AG04450 (cell line): ENCODE measurements at regions not wholly inside any gene's neighbourhood (a gene's known extent, or its start where the extent isn't known, plus 50 kb on each side); places are given as distances from the start of the nearest gene placed in this dataset.
"Not testable (repeated sequence)": the region's sequence is repeated elsewhere in the genome, so short reads cannot be mapped to it uniquely, and the experiment has no call there.

ENCODE experiments used
- CTCF ChIA-PET: fragments of 300-600, 350-600 bp; formaldehyde crosslinking; extraction: SDS; loops from one replicate; lab custom pipeline; 2022; ENCODE audit warnings: antibody characterized with exemption, inconsistent platforms; lab: Charles Lee
- POLR2A ChIA-PET: fragments of 350-600 bp; formaldehyde crosslinking; extraction: SDS; loops from one replicate; lab custom pipeline; 2021; ENCODE audit warnings: antibody characterized with exemption, inconsistent platforms; lab: Yijun Ruan, JAX
- DNase-seq: peaks from one replicate; pipeline ENCODE4 v3.0.0-alpha.2; 2011; ENCODE audit warnings: low read depth, low spot score
- H3K27ac ChIP-seq: one replicate; pipeline ENCODE4 v1.5.1; 2012; ENCODE audit warnings: low read depth, low read length, control low read depth
- H3K27me3 ChIP-seq: one replicate; pipeline ENCODE4 v1.6.0; 2012; ENCODE audit warnings: low read length; ENCODE audit not compliant: control insufficient read depth, insufficient read depth
- H3K4me3 ChIP-seq: 2 replicates; pipeline ENCODE4 v1.5.1; 2011; ENCODE audit warnings: mild to moderate bottlenecking, low read depth, low read length, control low read depth
- H3K9me3 ChIP-seq: 2 replicates; pipeline ENCODE4 v1.5.1; 2012; ENCODE audit warnings: low read length; ENCODE audit not compliant: control insufficient read depth, insufficient read depth
- TF ChIP-seq, protein P1 (sequence below): IDR thresholded peaks from 2 replicates; pipeline ENCODE4 v1.5.1; 2011; ENCODE audit warnings: low read depth, low read length, control low read depth, inconsistent platforms

DNA sequence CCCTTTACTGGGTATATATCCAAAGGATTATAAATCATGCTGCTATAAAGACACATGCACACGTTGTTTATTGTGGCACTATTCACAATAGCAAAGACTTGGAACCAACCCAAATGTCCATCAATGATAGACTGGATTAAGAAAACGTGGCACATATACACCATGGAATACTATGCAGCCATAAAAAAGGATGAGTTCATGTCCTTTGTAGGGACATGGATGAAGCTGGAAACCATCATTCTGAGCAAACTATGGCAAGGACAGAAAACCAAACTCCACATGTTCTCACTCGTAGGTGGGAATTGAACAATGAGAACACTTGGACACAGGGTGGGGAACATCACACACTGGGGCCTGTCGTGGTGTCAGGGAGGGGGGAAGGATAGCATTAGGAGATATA is 59.2 kb downstream of the CXorf49B start:
- H3K27me3 ChIP-seq, CTCF ChIA-PET, DNase-seq, POLR2A ChIA-PET, H3K9me3 ChIP-seq, H3K27ac ChIP-seq, H3K4me3 ChIP-seq: not testable (repeated sequence)

DNA sequence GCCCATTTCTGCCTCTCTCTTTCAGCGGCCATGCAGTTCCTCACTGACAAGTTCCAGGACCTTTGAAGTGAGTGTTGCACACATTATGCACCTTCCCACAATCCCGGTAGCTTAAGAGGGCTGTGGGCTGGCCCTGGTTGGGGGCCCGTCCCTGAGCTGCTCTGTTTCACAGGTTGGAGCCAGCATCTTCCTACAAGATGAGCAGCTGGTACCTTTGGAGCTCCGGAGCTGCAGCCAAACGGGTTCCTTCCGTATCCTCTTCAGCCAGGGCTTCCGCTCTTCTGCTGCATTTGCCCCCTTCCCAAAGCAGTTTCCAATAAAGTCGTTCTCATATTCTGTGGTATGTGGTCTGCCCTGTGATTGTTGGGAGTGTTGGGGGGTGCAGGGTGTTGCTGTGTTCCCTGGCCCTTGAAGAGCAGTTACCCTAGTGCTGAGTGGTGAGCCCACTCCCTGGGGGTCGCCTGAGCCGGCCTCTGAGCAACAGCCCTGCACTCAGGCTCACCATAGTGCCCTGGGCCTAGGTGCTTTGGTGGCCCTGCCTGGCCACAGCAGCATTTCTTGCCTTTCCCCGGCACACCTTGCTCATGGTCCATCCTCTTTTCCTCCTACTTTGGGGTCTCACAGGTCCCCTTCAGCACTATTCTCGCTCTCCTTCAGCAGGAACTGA is 60.4 kb downstream of the CXorf49B start:
- Histone ChIP-seq H3K27ac (no peak overlapping the region), H3K9me3 (no peaks in the 10 kb centered on the region), H3K4me3 (no peak overlapping the region), H3K27me3 (no peaks in the 10 kb centered on the region)
- ChIA-PET POLR2A (no interaction called here), CTCF (no interaction called here)
- TF ChIP-seq, protein P1, sequence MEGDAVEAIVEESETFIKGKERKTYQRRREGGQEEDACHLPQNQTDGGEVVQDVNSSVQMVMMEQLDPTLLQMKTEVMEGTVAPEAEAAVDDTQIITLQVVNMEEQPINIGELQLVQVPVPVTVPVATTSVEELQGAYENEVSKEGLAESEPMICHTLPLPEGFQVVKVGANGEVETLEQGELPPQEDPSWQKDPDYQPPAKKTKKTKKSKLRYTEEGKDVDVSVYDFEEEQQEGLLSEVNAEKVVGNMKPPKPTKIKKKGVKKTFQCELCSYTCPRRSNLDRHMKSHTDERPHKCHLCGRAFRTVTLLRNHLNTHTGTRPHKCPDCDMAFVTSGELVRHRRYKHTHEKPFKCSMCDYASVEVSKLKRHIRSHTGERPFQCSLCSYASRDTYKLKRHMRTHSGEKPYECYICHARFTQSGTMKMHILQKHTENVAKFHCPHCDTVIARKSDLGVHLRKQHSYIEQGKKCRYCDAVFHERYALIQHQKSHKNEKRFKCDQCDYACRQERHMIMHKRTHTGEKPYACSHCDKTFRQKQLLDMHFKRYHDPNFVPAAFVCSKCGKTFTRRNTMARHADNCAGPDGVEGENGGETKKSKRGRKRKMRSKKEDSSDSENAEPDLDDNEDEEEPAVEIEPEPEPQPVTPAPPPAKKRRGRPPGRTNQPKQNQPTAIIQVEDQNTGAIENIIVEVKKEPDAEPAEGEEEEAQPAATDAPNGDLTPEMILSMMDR = no peak
- DNase-seq = no peak

DNA sequence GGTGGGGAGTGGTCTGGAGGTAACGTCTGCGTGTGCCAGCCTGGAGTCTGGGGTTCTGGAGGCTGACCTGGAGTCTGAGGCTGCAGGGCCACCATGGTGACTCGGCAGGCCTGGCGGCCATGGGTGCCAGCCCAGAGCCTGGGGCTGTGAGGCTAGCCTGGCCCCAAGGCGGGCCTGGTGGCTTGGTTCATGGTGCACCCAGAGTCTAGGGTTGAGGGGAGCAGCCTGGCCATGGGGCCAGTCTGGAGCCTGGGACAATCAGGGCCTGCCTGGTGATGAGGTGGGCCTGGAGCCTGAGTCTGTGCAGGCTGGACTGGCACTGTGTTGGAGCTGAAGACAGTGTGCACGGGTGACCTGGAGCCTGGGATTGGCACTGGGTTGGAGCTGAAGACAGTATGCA is 64.9 kb downstream of the CXorf49B start:
- Histone ChIP-seq H3K27ac (no peak overlapping the region), H3K4me3 (no peak overlapping the region), H3K9me3 (no peaks in the 10 kb centered on the region), H3K27me3 (no peaks in the 10 kb centered on the region)
- no peak for DNase-seq
- POLR2A ChIA-PET = no interaction called here
- TF ChIP-seq, protein P1 = no peak
- CTCF ChIA-PET = no interaction called here

DNA sequence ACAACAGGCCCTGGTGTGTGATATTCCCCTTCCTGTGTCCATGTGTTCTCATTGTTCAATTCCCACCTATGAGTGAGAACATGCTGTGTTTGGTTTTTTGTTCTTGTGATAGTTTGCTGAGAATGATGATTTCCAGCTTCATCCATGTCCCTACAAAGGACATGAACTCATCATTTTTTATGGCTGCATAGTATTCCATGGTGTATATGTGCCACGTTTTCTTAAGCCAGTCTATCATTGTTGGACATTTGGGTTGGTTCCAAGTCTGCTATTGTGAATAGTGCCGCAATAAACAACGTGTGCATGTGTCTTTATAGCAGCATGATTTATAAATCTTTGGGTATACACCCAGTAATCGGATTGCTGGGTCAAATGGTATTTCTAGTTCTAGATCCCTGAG is 72.6 kb upstream of the NHSL2 start:
- H3K27me3 ChIP-seq, H3K4me3 ChIP-seq, DNase-seq, POLR2A ChIA-PET, H3K27ac ChIP-seq, H3K9me3 ChIP-seq, CTCF ChIA-PET: not testable (repeated sequence)

DNA sequence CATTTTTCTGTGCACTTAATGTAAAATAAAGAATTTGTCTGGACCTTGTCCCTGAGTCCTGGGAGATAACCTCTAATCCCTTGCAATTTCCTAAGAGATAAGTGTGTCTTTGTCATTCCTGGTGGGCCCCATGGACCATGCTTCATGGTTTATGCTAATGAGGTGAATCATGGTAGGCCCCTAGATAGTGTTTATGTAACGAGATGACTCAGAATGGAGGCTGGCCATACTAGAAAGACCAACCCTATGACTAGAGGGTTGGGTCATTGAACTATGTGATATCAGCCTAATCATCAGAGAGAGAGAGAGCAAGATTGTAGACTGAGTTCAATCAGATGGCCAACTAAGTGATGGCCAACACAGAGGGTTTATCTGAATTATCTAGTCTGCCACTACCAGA is 64.2 kb upstream of the NHSL2 start:
- Histone ChIP-seq H3K9me3 (no peaks in the 10 kb centered on the region), H3K27me3 (no peaks in the 10 kb centered on the region), H3K27ac (no peak overlapping the region), H3K4me3 (no peak overlapping the region)
- no peak for DNase-seq
- ChIA-PET CTCF (no interaction called here), POLR2A (no interaction called here)
- TF ChIP-seq, protein P1 = no peak

DNA sequence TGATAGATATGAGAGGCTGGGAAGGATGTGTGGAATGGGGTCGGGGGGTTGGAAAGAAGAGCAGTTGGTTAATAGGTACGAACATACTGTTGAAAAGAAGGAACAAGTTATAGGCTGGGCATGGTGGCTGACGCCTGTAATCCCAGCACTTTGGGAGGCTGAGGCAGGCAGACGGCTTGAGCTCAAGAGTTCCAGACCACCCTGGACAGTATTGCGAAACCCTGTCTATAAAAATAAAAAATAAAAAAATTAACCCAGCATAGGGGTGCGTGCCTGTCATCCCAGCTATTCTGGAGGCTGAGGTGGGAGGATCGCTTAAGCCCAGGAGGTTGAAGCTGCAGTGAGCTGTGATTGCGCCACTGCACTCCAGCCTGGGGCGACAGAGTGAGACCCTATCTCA is 58.5 kb upstream of the NHSL2 start:
- no peak overlapping the region for H3K4me3 ChIP-seq
- no peaks in the 10 kb centered on the region for H3K9me3 ChIP-seq
- no peak overlapping the region for H3K27ac ChIP-seq
- ChIA-PET CTCF (no interaction called here), POLR2A (no interaction called here)
- no peak for DNase-seq
- TF ChIP-seq, protein P1 = no peak
- no peaks in the 10 kb centered on the region for H3K27me3 ChIP-seq
